ENCODE measurements at regions not wholly inside any gene's neighbourhood (a gene's known extent, or its start where the extent isn't known, plus 50 kb on each side); places are given as distances from the start of the nearest gene placed in this dataset.
"Not testable (repeated sequence)": the region's sequence is repeated elsewhere in the genome, so short reads cannot be mapped to it uniquely, and the experiment has no call there.

DNA sequence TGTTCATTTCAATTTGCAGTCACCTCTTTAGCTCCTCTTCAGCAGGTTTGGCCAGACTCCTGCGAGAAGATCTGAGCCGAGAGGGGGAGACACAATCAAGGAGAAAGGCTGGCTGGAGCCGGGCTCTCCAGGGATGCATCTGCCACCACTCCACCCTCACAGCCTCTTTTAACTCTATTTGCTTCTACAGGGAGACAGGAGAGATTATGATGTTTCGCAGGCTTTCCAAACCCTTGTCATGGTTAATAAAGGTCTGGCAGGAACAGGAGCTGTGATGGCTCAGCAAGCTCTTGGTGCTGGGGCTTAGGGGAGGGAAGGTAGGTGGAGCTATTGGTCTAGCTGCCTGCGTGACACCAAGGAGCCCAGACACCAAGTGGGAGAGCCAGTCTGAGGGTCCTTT lies 448.1 kb upstream of the PODXL start:
- TF ChIP-seq, protein P1, sequence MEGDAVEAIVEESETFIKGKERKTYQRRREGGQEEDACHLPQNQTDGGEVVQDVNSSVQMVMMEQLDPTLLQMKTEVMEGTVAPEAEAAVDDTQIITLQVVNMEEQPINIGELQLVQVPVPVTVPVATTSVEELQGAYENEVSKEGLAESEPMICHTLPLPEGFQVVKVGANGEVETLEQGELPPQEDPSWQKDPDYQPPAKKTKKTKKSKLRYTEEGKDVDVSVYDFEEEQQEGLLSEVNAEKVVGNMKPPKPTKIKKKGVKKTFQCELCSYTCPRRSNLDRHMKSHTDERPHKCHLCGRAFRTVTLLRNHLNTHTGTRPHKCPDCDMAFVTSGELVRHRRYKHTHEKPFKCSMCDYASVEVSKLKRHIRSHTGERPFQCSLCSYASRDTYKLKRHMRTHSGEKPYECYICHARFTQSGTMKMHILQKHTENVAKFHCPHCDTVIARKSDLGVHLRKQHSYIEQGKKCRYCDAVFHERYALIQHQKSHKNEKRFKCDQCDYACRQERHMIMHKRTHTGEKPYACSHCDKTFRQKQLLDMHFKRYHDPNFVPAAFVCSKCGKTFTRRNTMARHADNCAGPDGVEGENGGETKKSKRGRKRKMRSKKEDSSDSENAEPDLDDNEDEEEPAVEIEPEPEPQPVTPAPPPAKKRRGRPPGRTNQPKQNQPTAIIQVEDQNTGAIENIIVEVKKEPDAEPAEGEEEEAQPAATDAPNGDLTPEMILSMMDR (conservative IDR thresholded peaks at IDR 0.05), result no peak
- no peak overlapping the region for H3K27ac ChIP-seq

DNA sequence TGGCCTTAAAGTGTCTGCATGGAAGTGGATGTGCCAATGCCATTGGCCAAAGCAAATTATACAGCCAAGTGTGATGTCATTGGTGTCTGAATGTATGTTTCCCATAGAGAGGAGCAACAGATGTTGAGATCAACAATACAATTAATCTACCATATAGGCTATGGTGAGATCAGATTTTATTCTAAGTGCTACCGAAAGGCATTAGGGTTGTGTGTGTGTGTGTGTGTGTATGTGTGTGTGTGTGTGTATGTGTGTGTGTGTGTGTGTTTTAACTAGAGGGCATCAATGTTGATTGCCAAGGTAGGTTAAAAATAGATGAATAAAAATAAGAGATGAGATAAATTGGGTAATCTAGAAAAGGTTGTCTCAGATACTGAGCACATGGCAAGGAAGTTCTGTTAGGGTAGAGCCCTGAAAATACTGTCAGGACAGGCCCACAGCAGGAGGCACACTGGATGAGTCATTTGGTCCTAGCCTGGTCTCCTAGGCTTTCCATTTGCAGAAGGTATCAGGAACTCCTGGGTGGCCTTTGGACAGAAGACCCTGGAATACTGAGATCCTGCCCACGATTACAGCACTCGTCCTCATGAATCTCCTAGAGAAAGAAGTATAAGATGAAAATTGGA lies 446.0 kb upstream of the PODXL start:
- TF ChIP-seq, protein P1 (conservative IDR thresholded peaks at IDR 0.05), result no peak
- H3K27ac ChIP-seq, result no peak overlapping the region

DNA sequence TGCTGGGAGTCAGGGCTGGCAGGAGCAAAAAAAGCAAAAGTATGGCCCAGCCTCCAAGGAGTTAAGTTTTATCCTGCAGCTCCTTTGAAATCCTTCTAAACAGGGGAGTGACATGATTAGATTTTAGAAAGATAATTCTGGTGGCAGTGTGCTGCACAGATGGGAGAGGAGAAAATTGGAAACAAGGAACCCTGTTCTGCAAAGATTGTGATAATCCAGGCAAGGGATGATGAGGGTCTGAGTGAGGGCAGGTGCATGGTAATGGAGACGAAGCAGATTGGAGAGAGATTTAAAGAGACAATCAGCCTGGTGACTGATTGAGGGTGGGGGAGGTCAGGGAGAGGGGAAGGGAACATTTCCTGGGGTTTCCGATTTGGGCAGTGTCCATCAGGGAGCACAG lies 444.7 kb upstream of the PODXL start:
- TF ChIP-seq, protein P1 (conservative IDR thresholded peaks at IDR 0.05), result no peak
- H3K27ac ChIP-seq, result no peak overlapping the region

GRCh38 chr7:131999193-131999592 lies 442.8 kb upstream of the PODXL start:
- H3K27ac ChIP-seq, result no peak overlapping the region
- TF ChIP-seq, protein P1 (conservative IDR thresholded peaks at IDR 0.05), result no peak

DNA sequence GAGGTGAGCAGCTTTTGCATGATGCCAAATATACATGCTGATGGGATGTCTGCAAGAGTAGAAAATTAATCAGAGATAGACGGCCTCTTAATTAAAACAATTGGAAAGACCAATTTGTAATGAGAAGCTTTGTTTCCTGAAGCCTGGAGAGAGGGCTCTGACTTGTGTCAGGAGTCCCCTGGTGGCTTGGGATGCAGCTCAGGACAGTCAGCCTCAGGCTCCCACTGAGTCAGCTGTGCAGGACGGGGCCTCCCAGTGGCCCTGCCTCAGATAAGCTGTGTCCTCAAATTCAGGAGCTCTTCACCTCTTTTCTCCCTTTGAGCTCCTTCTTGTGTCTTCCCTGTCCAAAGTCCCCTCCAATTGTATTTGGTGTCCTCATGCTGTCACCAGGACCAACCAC lies 438.9 kb upstream of the PODXL start:
- no peak overlapping the region for H3K27ac ChIP-seq
- TF ChIP-seq, protein P1 (conservative IDR thresholded peaks at IDR 0.05), result no peak

- not testable (repeated sequence) for H3K27ac ChIP-seq
These were observed 424.6 kb upstream of the PODXL start for GRCh38 chr7:131981069-131981468.

- H3K27ac ChIP-seq, result not testable (repeated sequence)
These were observed 421.7 kb upstream of the PODXL start for GRCh38 chr7:131978118-131978517.

- TF ChIP-seq, protein P1 (conservative IDR thresholded peaks at IDR 0.05), result no peak
These were observed 420.0 kb upstream of the PODXL start for GRCh38 chr7:131976411-131976810.

GRCh38 chr7:131974671-131975070 lies 418.2 kb upstream of the PODXL start:
- TF ChIP-seq, protein P1 (conservative IDR thresholded peaks at IDR 0.05), result no peak
- no peak overlapping the region for H3K27ac ChIP-seq

More at GRCh38 chr7:131976411-131976810, 420.0 kb upstream of the PODXL start:
- no peak overlapping the region for H3K27ac ChIP-seq
